ELR (cell line): ENCODE measurements at regions not wholly inside any gene's neighbourhood (a gene's known extent, or its start where the extent isn't known, plus 50 kb on each side); places are given as distances from the start of the nearest gene placed in this dataset.

Experiments used
- DNase-seq: peaks from one replicate; pipeline ENCODE4 v3.0.0-alpha.2; 2015; ENCODE audit warnings: low read depth

DNA sequence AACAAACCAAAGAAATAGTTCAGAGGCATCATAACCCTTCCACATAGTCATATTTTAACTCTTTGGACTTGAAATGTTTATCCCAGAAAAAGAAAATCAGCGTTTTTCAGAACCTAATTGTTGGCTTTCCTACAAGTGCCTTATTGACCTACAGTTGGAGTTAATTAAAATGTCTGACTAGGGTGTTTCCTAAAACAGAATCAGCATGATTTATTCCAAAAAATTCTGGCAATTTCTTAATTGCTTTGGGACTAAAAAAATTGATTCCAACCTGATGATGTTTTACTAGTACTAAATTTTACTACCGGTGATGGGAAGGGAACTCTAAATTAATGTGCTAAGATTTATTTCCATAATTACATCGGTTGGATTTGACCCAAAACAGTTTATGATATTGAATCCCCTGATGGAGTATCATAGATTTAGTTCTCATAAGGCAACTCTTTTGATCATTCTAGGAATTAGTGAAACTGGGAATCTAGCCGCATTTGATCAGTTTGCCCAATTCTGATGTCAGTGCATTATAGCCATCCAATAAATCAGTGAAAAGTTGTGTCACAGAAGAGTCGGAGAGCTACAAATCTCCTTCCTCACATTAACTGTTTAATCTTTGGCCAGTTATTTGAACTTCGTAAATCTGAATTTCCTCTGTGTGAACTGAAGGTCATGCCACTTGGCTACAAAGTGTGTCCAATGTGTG is 134.3 kb upstream of the DSEL start:
- no peak for DNase-seq

DNA sequence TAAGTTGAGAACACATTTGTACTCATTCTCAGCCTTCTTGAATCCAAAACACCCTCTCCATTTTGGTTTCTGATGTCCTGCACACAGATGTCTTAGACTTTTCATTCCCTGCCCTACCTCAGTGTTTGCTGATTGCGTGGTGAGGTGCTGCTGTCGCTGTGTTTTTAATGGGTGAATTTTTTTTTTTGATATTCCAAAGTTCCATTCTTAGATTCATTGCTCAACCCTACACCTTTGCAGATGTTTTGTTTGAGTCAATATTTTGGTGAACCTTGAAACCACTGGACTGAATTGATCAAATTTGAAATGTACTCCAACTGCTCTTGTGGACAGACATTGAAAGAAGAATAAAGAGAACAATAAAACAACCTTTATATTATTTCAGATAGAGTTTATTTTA is 130.4 kb upstream of the DSEL start:
- DNase-seq, result no peak

DNA sequence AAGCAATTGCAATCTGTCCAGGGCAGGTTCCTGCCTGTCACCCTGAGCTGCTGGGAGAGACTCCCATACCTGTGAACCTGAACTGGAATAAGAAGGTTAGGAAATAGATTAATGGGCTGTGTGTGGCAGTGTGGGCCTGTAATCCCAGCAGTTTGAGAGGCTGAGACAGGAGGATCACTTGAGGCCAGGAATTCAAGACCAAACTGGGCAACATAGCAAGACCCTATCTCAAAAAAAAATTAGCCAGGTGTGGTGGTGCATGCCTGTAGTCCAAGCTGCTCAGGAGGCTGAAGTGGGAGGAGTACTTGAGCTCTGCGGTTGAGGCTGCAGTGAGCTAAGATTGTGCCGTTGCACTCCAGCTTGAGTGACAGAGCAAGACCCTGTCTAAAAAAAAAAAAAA is 127.7 kb upstream of the DSEL start:
- DNase-seq, result no peak

DNA sequence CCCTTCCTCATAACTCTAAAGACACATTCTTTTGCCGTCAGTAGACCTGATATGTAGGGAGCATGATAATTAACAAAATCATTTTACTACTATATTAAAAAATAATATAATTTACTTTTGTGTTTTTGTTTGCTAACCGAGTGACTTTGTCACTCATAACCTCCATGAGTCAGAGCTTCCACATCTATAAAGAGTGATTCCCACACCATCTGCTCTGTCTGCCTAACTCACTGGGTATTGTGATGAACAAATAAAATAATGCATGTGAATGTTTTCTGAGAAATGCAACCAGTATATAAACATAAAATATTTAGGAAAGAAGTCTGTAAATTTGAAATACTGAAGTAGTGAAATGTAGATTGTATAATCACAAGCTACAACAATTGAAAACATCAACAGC is 123.4 kb upstream of the DSEL start:
- DNase-seq, result no peak

DNA sequence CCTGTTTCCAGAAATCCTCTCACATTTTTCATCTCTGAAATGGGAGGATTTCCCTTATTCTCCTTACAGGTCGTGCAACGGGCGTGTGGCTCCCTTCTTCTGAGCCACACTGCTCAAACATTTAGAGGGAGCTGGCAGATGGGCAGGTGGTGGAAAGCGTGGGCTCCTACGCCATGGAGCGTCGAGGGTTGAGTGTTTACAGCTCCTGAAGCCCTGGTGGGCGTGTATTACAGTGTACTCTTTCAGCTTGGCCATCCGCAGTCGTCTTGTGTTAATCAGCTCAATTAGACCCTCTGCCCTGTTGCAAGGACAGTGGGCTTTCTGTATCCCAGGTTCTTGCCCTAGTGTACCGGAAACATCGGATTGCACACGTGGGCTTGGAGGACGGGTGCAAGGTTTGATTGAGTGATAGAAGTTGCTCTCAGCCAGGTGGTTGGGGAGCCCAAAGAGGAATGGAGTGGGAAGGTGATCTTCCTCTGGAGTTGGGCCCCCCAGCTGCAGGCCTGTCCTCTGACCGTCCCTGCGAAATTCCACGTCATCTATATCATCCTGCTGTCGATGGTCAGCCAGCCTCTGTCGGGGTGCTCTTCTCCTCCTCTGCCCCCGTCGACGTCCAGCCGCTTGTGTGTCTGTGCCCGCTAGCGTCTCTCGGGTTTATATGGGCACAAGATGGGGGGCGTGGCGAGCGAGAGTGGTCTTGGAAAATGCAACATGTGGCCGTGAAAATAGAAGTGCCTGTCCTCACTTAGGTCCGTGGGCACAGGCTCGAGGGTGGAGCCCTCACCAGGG is 120.3 kb upstream of the DSEL start:
- DNase-seq, result no peak

DNA sequence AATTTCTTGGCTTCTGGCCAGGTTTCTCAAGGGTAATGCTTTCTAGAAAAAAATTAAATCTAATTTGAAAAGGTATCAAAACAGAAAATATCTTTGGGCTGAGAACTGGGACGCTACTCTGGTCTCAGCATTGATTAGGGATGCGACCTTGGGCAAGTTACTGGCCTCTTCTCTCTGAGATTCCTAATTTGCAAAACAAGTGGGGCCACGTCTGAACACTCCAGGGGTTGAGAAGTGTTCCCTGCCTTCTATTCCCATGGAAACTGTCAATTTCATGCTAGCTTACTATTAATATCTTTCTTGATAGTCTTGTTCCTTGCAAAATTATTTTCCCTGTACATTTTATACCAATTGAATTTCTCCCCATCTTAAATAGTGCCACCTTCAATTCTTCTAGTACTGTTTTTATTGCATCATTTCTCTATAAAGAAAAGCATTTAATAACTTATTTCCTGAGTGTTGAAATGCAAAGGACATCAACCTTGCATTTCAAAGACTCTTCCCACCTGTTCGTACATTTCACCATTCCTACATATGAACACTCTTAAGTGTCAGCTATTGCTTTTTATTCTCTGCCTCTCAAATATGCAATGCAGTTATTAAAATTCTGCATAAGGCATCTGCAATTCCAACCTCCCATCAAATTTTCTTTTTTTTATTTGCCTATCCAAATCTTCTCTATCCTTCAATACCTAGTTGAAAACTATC is 118.3 kb upstream of the DSEL start:
- DNase-seq, result no peak

DNA sequence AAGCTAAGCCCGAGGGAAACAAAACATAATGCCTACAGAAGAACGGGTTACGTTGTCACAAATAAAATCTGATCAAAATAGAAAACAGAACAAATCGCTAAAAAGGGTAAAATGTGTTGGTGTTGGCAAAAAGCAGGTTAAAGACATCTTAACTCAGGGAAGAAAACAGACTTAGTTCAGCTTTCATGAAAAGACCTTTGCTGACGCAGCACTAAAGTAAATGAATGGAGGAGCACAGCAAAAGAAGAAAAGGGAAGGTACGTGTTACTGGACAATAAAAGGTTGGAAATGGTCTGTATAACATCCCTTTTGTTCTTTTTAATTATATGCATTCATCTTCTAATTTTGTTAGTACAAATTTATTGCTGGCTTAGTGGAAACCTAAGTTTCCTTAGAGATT is 117.4 kb upstream of the DSEL start:
- DNase-seq, result no peak

DNA sequence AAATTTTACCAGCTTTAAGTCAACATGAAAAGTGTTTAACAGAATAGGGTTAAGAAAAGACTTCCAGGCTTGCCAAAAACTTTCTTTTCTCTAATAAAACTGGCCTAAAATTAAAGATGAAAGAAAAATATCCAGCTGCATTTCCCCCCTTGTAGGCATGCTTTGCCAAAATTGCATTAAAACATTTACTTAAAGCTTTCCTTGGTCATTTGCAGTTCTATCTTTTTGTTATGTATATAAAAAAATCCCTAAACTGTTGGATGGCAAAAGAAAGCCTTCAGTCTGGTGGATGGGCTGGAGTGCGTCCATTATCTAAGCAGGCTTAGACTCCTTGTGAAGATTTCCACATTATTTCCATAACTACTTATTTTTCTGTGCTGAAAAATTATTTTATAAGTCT is 105.4 kb upstream of the DSEL start:
- no peak for DNase-seq

DNA sequence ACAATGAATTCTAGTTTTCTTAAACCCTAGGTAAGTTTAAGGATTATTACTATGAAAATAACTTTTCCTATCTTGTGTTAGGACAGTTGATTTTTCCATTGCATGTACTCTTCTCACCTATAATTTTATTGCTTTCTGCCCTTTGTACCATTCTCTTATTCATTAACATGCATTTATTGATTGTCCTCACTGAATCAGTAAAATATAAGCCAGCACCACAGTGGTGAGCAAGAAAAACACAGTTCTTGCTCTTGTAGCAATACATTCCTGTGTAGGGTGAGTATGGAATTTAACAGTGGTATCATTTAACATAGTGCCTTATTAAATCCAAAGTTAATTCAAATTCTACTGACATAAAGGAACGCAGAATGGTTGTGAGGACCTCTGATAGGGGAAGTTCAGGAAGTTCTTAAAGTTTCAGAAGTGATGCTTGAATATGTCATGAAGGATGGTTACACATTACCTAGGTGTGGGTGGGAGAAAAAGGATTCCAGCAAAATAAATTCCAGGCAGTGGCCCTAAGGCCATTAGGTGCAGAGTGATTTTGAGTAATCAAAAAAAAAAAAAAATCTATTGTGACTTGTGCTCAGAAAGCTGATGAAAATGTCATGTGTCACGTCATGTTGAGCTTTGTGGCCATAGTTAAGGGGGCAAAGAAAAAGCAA is 104.7 kb upstream of the DSEL start:
- DNase-seq, result no peak

DNA sequence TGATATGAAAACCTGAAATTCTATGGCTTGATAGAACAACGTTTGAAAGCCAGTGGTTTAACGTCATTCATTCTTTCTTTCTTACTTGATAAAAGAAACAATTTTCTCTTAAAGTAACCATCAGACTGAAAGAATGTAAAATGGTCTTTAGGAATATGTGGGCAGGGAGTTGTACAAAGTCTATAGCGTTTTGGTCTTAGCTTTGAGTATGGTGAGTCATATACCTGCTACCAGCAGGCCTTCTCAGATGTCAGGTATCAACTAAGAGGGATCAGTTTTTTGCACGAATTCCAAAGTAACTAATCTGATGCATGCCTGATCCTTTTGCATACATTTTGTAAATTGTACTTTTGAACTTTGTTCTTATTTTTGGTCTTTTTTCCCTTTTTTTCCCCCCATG is 101.5 kb upstream of the DSEL start:
- no peak for DNase-seq

DNA sequence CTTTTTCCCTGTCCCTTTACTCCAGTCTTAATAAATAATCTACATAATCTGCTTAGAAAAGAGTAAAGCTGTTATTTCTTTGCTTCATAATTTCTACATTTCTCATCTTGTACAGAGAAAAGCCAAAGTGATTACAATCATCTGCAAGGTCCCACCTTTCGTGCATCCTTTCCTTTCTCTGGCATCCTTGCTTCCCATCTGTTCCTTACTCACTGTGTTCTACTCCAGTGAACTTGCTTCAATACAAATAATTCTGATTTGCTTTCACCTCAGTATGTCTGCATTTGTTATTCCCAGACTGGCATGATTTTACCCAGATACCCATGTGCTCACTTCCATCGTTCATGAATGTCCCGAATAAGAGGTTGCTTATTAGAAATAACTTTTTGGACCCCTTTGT is 99.4 kb upstream of the DSEL start:
- no peak for DNase-seq

DNA sequence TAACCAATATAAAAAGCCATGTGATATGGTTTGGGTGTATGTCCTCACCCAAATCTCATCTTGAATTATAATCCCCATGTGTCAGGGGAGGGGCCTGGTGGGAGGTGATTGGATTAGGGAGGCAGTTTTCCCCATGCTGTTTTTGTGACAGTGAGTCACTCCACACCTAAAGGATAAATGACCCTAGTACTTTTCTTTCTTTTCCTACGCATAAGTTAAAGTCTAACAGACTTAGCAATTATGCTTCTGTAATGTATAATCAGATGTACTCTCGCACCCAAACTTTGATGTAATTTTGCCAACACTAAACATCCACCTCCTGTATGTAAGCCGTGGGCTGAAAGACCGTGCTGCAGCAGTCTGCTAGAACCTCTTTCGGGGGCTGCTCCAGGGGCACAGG is 97.2 kb upstream of the DSEL start:
- DNase-seq, result no peak

DNA sequence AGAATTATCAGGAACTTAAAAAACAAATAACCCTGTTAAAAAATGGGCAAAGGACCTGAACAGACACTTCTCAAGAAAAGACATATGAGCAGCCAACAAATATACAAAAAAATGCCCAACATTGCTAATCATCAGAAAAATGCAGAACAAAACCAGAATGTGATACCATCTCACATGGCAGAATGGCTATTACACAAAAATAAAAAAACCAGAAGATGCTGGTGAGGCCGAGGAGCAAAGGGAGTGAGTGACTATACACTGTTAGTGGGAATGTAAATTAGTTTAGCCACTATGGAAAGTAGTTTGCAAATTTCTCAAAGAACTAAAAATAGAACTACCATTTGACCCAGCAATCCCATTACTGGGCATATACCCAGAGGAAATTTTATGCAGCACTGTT is 95.8 kb upstream of the DSEL start:
- DNase-seq, result no peak

DNA sequence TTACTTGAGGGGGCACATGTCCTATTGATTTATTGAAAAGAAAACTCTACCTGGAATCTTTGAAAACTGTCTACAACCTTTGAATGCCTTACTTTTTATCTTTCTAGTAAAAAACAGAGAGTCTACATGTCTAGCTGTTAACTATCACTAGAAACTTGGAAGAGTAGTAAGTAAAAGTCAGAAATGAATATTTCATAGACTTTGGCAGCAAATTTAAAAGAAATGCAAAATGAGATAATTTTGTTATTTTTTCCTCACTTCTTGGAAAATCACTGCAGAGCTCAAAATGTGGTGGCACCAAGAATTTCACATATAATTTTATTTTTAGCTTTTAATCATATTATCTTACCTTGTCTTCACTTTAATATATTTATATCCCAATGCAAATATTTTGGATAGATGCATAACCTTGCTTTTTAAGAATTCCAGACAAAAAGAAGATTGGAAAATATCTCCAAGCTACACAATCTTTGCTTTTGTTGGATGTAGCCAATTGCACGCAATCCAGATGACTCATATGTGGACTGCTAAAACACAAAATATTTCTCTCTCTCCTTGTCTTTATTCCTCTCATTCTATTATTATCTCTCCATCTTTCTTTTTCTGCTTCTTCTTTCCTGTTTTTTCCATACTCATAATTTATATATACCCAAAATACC is 92.2 kb upstream of the DSEL start:
- peak; percentile 53 for DNase-seq

DNA sequence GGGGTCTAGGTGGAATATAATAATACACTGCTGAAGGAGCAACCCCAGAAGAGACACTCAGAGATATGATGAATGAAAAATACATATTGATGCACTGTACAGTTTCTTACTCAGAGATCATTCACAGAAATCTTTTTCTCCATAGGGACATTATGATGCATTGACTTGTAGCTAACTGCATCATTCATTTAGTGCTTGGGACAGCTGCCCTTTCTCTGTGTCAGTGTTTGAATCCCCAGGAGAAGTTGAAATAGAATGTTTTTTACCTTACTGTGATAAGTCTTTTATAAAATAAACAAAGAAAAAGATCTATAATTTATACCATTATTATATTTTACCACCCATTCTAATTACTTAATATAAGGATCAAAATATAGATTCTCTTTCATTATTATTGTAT is 91.7 kb upstream of the DSEL start:
- no peak for DNase-seq

DNA sequence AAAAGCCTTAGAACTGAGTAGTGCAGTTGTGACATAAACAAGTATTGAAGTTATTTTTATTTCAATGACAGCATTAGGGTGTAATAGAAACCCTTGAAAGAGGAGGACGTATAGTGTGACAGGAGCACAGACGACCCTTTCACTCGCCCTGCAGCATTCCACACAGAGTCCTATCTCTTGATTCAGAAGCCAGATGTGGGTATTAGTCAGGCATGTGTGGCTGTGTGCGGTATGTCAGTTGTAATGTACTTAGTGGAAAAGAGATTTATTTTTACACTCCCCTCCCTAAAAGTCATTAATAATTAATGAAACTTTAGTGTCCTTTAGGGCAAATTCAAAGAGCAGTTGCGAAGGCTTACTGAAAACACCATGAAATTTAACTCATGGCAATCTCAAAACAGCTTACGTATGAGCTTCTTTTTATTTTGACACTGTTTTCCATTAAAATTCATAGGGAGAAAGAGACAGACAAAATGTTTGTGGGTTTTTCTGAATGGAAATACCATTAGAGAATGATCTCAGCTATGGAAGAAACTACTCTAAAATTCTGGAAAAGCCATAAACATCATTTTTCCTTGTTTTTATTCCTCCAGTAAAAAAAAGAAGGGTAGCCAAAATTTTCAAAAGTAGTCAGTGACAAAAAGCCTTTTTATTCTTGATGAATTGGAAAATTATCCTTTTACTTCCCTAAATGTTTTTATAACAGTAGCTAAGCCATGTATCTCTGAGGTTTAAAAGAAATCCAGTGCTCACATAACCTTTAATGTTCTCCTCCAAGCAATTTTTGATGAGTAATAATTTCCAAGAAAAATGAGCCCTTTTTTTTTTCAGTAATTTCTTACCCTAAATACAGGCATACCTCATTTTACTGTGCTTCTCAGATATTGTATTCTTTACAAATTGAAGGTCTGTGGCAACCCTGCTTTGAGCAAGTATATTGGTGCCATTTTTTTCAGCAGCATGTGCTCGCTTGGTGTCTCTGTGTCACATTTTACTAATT is 84.0 kb upstream of the DSEL start:
- DNase-seq, result peak; percentile 88

DNA sequence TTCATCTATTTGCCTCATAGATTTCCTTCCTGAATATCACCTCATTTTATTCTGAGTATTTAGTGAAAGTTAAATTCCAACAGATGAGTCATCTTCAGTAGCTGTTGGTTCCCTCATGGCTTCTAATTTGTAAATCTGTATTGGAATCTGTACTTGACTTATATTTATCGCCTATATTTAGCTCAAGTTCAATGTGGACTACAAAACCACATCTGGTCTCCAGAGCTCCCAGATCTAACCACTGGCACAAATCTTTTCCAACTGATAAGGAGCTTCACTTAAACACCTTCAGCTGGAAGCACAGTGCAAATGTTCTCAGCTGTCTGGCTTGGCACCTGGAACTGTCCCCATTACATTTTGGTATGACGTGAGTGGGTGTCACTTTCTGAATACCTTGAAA is 82.8 kb upstream of the DSEL start:
- peak; percentile 68 for DNase-seq

DNA sequence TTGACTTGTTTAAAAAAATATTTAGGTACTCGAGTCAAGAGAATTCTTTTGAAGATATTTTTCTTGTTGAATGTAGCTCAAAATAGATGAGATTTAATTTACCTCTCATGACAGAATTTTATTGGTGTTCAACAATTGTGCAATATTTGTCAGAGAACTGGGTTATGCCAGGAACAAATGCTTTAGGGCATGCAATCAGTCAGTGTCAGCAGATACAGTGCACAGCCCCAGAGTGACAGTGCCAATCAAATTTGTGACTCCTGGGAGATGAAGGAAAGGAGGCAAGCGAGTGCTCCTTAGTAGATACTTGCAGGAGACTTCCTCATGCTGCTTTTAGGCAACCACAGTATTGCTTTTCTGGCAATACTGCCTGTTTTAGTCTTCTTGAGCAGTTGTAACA is 81.2 kb upstream of the DSEL start:
- DNase-seq, result no peak

DNA sequence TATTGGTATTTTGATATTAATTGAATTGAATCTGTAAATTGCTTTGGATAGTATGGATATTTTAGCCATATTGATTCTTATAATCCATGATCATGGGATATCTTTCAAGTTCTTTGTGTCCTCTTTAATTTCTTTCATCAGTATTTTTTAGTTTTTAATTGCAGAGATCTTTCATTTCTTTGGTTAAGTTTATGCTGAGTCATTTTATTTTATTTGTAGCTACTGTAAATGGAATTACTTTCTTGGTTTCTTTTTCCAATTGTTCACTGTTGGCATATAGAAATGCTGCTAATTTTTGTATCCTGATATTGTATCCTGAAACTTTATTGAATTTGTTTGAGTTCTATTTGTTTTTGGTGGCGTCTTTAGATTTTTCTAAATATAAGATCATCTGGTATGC is 79.5 kb upstream of the DSEL start:
- DNase-seq, result no peak

DNA sequence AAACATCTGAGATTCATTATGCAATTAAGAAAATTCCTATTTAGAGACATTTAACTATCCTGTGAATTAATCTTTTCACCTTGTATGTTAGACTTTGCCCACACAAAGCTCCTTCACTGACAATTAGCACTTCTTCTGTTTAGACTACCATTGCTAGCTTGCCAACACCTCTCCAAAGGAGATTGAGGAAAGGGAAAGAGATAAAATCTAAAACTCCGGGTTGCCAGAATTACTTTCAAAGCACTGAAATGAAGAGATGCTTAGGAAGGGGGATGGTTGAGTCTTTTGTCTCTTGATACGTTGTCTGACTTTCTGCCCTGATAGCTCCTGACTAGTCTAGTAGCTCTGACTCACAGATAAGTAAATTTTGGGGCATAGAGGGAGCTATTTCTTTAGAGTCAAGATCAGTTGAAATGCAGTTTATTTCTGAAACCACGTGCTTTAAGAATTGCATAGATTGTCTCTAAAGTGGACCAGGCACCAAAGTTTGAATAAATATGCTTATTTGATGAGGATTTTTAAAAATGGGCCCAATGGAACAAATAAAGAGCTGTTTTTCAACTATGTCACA is 74.1 kb upstream of the DSEL start:
- peak; percentile 41 for DNase-seq

DNA sequence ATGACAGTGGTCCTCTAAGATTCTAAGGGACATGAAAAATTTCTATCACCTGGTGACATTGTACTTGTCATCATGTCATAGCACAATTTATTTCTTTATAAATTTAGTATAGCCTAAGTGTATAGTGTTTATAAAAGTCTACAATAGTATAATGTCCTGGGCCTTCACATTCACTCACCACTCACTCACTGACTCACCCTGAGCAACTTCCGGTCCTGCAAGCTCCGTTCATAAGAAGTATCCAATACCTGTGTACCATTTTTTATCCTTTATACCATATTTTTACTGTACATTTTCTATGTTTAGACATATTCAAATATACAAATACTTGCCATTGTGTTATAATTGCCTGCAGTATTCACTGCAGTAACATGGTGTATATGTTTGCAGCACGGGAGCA is 72.8 kb upstream of the DSEL start:
- DNase-seq, result peak; percentile 70
